ENCODE measurements at regions not wholly inside any gene's neighbourhood (a gene's known extent, or its start where the extent isn't known, plus 50 kb on each side); places are given as distances from the start of the nearest gene placed in this dataset.
"Not testable (repeated sequence)": the region's sequence is repeated elsewhere in the genome, so short reads cannot be mapped to it uniquely, and the experiment has no call there.

DNA sequence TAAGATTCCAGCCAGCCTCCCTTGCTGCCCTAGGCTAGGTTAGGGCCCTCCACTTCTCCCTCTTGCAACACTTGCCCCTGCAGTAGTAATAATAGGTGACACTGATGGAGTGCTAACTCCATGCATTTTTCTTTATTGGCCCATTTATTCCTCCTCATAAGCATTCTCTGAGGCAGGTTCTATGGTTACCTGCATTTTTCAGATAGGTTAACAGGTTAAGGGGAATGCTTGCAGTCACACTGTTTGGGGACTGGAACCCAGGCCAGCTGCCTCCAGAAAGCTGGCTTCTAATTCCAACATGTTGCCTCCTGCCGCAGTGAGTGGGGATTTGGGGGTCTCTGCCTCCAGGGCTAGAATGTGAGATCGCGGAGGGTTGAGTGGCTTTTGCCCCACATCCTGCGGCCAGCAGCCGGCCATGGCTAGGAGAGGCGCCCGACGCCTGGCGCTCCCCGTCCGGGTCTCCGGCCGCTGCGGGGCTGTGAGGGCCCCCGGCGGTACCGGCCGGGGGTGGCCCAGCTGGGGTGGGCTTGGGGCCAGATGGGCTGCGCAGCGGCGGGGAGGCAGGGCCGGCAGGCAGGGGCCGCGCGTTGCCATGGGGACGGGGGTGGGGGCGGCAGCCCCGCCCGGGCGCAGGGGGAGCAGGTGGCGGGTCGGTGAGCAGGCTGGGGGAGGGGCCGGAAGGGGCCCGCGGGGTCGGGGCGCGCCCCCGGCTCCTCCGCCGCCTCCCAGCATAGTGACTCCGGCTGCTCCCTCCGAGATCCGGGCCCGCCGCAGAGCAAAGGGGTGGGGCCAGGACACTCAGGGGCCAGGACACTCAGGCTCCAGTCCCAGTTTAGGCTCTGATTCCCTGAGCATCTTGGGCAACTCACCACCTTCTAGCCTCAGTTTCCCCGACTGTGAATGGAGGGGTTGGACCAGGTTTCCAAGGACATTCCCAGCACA is 68.4 kb upstream of the SSBP3 start:
- H3K27ac ChIP-seq = peak overlapping the region in 1 of 4 donors; percentile 25
- WGBS, 2 donors = 13 to 23% methylated on average over 3 of the region's 47 CpGs

DNA sequence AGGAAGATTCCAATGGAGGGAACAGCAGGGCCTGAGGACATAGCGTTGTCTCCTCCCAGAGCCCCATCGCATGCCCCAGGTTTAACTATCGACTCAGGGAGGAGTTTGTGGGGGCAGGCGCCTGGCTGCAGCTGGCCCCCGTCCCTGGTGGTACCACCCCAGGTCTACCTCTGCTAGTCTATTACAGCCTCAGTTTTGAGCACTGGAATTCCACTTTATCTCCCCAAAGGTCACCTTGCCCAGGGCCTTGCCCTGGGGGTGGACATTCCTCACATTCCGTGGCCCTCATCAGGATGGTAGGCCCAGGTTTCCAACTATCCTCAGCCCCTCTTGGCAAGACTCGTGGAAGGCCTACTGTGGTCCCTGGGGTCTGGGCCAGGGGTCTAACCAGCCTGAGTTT is 65.4 kb upstream of the SSBP3 start:
- DNase-seq = no peak
- TF ChIP-seq, protein P1, sequence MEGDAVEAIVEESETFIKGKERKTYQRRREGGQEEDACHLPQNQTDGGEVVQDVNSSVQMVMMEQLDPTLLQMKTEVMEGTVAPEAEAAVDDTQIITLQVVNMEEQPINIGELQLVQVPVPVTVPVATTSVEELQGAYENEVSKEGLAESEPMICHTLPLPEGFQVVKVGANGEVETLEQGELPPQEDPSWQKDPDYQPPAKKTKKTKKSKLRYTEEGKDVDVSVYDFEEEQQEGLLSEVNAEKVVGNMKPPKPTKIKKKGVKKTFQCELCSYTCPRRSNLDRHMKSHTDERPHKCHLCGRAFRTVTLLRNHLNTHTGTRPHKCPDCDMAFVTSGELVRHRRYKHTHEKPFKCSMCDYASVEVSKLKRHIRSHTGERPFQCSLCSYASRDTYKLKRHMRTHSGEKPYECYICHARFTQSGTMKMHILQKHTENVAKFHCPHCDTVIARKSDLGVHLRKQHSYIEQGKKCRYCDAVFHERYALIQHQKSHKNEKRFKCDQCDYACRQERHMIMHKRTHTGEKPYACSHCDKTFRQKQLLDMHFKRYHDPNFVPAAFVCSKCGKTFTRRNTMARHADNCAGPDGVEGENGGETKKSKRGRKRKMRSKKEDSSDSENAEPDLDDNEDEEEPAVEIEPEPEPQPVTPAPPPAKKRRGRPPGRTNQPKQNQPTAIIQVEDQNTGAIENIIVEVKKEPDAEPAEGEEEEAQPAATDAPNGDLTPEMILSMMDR (IDR thresholded peaks at IDR 0.05) = no peak
- no peak for TF ChIP-seq POLR2A (IDR thresholded peaks at IDR 0.05)
- Histone ChIP-seq H3K9me3 (no peaks in the 10 kb centered on the region), H3K4me3 (no peak overlapping the region), H3K27ac (no peak overlapping the region), H3K27me3 (peaks cover 0 to 21% (median 0%) of the 10 kb centered on the region in 4 donors), H3K4me1 (peaks cover 12 to 24% (median 14%) of the 10 kb centered on the region in 3 donors), H3K36me3 (no peaks in the 10 kb centered on the region)
- WGBS, 2 donors = 74 to 90% methylated on average over 4 to 7 of the region's 7 CpGs
- intact Hi-C loops (cut with DNase I) = no loop called here

More for the DNA sequence above, 68.4 kb upstream of the SSBP3 start:
- DNase-seq = no peak
- H3K4me3 ChIP-seq = peak overlapping the region; percentile 21 to 66 (median 38)
- H3K9me3 ChIP-seq = no peaks in the 10 kb centered on the region
- peaks cover 0 to 21% (median 0%) of the 10 kb centered on the region in 4 donors for H3K27me3 ChIP-seq
- peaks cover 12 to 25% (median 14%) of the 10 kb centered on the region in 3 donors for H3K4me1 ChIP-seq
- no peak for TF ChIP-seq POLR2A (IDR thresholded peaks at IDR 0.05)
- TF ChIP-seq, protein P1 (IDR thresholded peaks at IDR 0.05) = no peak
- intact Hi-C loops (cut with DNase I) = no loop called here
- H3K36me3 ChIP-seq = no peaks in the 10 kb centered on the region

DNA sequence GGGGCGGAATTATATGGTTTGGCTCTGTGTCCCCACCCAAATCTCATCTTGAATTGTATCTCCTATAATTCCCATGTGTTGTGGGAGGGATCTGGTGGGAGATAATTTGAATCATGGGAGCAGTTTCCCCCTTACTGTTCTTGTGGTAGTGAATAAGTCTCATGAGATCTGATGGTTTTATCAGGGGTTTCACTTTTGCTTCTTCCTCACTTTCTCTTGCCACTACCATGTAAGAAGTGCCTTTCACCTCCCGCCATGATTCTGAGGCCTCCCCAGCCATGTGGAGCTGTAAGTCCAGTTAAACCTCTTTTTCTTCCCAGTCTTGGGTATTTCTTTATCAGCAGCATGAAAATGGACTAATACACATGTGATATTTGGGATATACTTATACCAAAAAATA is 63.2 kb upstream of the SSBP3 start:
- DNase-seq; H3K4me3 ChIP-seq; intact Hi-C loops (cut with DNase I); H3K27me3 ChIP-seq; H3K9me3 ChIP-seq; H3K27ac ChIP-seq; H3K36me3 ChIP-seq: not testable (repeated sequence)
- 91% methylated on average over 2 of the region's 2 CpGs for WGBS, 2 donors
- H3K4me1 ChIP-seq = peaks cover 2 to 14% (median 12%) of the 10 kb centered on the region in 3 donors

- WGBS, 2 donors = 66 to 78% methylated on average over 3 to 5 of the region's 5 CpGs
- H3K36me3 ChIP-seq; DNase-seq; intact Hi-C loops (cut with DNase I); H3K4me3 ChIP-seq; H3K9me3 ChIP-seq; H3K27me3 ChIP-seq; H3K27ac ChIP-seq: not testable (repeated sequence)
- peaks cover 0 to 19% (median 15%) of the 10 kb centered on the region in 3 donors for H3K4me1 ChIP-seq
These were observed 62.3 kb upstream of the SSBP3 start for GRCh38 chr1:54468288-54469084.

DNA sequence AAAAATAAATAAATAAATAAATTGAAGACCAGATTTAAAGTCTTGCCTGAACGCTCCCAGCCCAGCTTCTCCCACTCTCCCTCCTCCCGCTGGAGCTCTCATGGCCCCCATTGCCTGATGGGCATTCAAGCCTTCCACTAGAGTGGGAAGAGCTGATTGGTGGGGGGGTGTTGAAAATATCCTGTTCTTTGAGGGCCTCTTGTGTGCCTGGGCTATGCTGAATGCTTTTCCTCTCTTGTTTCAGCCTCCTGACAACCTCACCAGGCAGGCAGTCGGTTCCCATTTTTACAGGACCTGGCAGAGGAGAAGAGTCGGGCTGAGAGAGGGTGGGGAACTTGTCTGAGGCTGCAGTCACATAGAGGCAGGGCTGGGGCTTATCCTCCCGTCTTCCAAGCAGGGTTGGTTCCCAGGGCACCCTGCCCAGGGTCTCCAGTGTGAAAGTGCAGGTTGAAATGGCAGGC is 59.2 kb upstream of the SSBP3 start:
- Histone ChIP-seq H3K27ac (no peak overlapping the region), H3K4me1 (peaks cover 0 to 25% (median 15%) of the 10 kb centered on the region in 3 donors), H3K4me3 (no peak overlapping the region), H3K27me3 (no peaks in the 10 kb centered on the region), H3K9me3 (no peaks in the 10 kb centered on the region), H3K36me3 (no peaks in the 10 kb centered on the region)
- 27 to 46% methylated on average over 4 to 5 of the region's 5 CpGs for WGBS, 2 donors
- DNase-seq = no peak
- no peak for TF ChIP-seq POLR2A (IDR thresholded peaks at IDR 0.05)
- TF ChIP-seq, protein P1 (IDR thresholded peaks at IDR 0.05) = no peak
- intact Hi-C loops (cut with DNase I) = no loop called here

Measured in esophagus squamous epithelium (tissue), 5 donors.